ENCODE measurements at regions not wholly inside any gene's neighbourhood (a gene's known extent, or its start where the extent isn't known, plus 50 kb on each side); places are given as distances from the start of the nearest gene placed in this dataset.
A peak's percentile ranks its signal among the peaks of the same experiment; 100 is the strongest.

- 58 to 68% methylated on average over 2 of the region's 2 CpGs for WGBS, 2 donors
- DNase-seq = no peak
Observed at GRCh38 chr1:166383137-166383536, 216.3 kb upstream of the FAM78B start.

GRCh38 chr1:166383635-166384346, 217.0 kb upstream of the FAM78B start:
- Histone ChIP-seq H3K36me3 (no peaks in the 10 kb centered on the region), H3K4me3 (no peak overlapping the region), H3K27me3 (no peaks in the 10 kb centered on the region), H3K9me3 (no peaks in the 10 kb centered on the region), H3K4me1 (peaks cover 0 to 26% (median 9%) of the 10 kb centered on the region in 9 donors), H3K27ac (no peak overlapping the region)
- DNase-seq (no peak), ATAC-seq (no peak)
- no peak for TF ChIP-seq CTCF (IDR thresholded peaks at IDR 0.05)
- intact Hi-C loops (cut with DNase I) = no loop called here
- 54 to 56% methylated on average over 9 of the region's 9 CpGs for WGBS, 2 donors

More at GRCh38 chr1:166383137-166383536, 216.3 kb upstream of the FAM78B start:
- Histone ChIP-seq H3K36me3 (no peaks in the 10 kb centered on the region), H3K4me3 (no peak overlapping the region), H3K4me1 (peaks cover 0 to 31% (median 9%) of the 10 kb centered on the region in 9 donors), H3K27me3 (no peaks in the 10 kb centered on the region), H3K27ac (no peak overlapping the region), H3K9me3 (no peaks in the 10 kb centered on the region)
- ATAC-seq = no peak
- intact Hi-C loops (cut with DNase I) = no loop called here
- no peak for TF ChIP-seq CTCF (IDR thresholded peaks at IDR 0.05)

- no peaks in the 10 kb centered on the region for H3K36me3 ChIP-seq
- peak in 7 of 8 donors; percentile 21 to 87 (median 53) for ATAC-seq
- WGBS, 2 donors = 35 to 37% methylated on average over 7 of the region's 7 CpGs
- no peaks in the 10 kb centered on the region for H3K27me3 ChIP-seq
- TF ChIP-seq CTCF (IDR thresholded peaks at IDR 0.05) = no peak
- no peaks in the 10 kb centered on the region for H3K9me3 ChIP-seq
- H3K27ac ChIP-seq = no peak overlapping the region
- H3K4me3 ChIP-seq = no peak overlapping the region
- peaks cover 0 to 18% (median 6%) of the 10 kb centered on the region in 9 donors for H3K4me1 ChIP-seq
- DNase-seq = no peak
- intact Hi-C loops (cut with DNase I) = no loop called here
Observed at GRCh38 chr1:166384948-166385347, 218.1 kb upstream of the FAM78B start.

GRCh38 chr1:166390366-166391033, 223.7 kb upstream of the FAM78B start:
- no peaks in the 10 kb centered on the region for H3K27me3 ChIP-seq
- intact Hi-C loops (cut with DNase I) = no loop called here
- H3K4me3 ChIP-seq = no peak overlapping the region
- TF ChIP-seq CTCF (IDR thresholded peaks at IDR 0.05) = no peak
- DNase-seq = no peak
- H3K36me3 ChIP-seq = no peaks in the 10 kb centered on the region
- no peak overlapping the region for H3K27ac ChIP-seq
- 47 to 52% methylated on average over 2 of the region's 2 CpGs for WGBS, 2 donors
- no peaks in the 10 kb centered on the region for H3K9me3 ChIP-seq
- H3K4me1 ChIP-seq = peaks cover 0 to 3% (median under 1%) of the 10 kb centered on the region in 9 donors
- peak in 1 of 8 donors; percentile 33 for ATAC-seq

All from heart right ventricle (tissue), 16 donors.